GM03348 (cell line): ENCODE measurements at regions not wholly inside any gene's neighbourhood (a gene's known extent, or its start where the extent isn't known, plus 50 kb on each side); places are given as distances from the start of the nearest gene placed in this dataset.
"Not testable (repeated sequence)": the region's sequence is repeated elsewhere in the genome, so short reads cannot be mapped to it uniquely, and the experiment has no call there.

Experiments
- DNase-seq: peaks from one replicate; pipeline ENCODE4 v3.0.0; 2012; ENCODE audit warnings: low spot score

DNA sequence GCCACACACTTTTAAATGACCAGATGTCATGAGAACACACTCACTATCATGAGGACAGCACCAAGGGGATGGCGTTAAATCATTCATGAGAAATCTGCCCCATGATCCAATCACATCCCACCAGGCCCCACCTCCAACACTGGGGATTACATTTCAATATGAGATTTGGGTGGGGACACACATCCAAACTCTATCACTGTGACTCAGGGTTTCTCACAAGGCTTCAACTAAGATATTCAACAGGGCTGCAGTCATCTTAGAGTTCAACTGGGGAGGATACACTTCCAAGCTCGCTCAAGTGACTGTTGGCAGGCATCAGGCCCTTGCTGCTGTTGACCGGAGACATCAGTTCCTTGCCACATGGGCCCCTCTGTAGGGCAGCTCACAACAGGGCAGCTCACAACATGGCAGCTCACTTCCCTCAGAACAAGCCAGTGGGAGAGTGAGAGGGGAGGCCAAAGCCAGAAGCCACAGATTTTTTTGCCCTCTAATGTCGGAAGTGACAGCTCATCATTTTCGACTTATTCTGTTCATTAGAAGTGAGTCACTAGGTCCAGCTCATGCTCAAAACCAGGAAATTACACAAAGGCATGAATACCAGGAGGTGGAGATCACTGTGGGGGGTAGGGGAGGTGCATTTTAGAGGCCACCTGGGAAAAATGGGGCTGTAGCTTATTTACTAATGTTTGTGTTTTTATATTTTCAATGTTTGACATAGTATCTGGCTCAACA is 50.8 kb upstream of the PTHLH start:
- peak; percentile 63 for DNase-seq

DNA sequence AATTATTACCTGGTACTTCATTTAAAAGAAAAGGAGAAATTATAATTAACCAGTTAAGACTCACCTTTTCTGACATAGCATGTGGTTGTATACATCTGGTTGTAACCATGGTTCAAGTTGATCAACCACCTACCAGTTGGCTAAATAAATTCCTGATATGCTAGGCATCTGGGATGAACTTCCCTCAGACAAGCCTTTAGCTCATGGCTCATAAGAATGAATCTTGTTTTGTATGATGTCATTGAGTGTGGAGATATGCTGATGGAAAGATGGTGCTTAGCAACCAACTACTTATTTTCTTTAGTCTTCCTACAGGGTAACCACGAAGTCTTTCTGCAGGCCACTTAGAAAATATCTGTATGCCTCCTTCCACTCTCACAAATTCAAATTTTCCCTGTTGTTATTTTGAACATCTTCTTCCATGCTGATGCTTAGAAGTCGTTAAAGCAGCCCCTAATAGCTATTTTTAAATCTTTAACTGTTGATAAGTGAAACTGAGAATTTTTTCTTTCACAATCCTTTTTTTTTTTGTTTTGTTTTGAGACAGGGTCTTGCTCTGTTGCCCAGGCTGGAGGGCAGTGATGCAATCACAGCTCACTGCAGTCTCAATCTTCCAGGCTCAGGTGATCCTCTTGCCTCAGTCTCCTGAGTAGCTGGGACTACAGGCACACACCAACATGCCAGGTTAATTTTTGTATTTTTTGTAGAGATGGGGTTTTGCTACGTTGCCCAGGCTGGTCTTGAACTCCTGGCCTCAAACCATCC is 51.9 kb upstream of the PTHLH start:
- DNase-seq: peak; percentile 33

DNA sequence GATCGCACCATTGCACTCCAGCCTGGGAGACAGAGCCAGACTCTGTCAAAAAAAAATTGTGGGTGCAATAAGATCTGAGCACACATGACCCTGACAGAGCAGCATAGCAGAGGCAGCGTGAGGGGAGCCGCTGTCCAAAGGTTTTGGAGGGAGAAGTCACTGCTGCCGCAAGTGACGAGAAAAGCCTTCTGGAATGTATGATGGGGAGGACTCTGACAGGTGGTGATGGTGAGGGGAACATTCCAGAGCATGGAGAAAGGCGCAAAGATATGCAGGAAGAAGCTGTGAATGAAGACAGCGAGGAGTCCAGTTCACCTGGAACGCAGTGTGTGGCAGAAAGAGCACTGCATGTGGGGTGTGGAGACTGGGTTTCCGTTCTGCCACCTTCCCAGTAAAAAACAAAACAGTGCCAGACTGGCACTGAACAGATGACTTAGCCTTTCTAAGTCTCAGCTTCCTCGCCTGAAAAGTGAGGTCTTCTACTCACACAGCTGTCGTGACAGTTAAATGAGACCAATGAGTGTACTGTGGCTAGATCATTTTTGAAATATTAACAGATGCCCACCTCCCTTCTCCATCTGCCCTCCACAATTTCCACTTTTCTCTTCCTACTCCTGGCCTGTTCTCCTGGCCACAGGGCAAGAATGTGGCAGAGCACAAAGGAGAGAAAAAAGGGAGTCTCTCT is 53.4 kb upstream of the PTHLH start:
- DNase-seq: no peak

DNA sequence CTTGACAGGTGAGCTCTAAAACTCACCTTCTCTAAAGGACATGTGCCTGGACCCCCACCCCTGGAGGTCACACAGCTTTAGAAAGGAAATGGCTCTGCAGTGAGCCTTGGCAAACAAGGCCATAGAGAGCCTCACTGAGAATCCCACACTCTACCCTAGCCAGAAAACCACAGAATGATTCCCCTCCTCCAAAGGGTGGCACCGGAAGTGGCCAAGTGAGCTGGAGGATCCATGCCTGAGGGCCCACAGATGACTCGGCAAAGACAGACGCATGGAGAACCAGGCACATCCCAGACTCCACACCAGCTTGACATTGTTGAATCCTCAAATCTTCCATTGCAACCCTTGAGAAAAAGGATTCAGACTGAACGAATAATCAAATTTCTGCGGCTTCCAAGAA is 54.2 kb upstream of the PTHLH start:
- no peak for DNase-seq

DNA sequence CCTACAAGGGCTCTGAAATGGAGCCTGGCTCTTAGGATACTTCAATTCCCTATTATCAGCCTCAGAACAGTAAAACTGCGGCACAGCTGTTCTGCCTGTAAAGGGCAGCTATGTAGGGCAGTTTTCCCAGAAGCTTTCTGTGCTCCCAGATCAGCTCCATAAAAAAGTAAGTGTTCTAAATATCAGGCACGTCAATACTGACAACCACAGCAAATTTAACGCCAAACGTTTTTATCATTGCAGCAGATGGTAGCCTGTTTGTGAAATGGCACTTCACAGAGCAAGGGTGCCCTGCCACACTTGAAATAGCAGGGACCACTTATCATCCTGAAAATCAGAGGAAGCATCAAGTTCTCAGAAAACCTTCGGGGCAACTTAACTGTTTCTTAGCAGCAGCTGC is 54.8 kb upstream of the PTHLH start:
- no peak for DNase-seq

DNA sequence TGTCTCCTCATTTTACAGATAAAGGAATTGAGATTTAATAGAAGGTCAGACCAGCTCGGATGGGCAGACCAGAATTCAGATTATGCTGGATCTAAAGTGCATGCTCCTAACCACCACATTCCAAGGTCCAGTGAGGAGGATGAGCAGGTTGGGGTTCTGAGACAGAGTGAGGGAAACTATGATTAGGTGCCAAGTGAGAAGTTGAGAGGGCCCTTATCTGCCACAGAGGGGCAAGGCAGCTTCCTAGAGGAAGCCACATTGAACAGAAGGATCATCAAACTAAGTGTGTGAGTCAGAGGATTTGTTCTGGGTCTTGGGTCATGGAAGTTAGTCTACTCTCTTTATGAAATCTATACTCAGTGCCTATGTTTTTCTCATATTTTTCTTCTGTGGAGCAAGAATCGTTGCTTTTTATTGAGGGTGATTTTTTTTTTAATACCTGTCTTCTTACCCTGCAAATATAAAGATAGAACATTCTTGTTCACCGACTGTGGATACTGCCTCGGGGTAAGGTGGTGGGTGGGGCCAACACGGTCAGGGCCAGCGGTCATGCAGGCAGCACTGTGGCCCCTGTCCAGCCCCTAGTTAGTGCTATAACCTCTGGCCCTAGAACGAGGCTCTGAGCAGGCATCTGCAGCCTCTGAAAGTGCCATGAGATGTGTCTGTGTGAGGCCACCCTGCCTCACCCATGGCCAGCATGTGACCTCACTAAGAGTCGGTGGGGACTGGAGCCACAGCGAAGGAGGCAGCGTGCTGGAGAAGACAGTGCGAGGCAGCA is 55.6 kb upstream of the PTHLH start:
- no peak for DNase-seq

DNA sequence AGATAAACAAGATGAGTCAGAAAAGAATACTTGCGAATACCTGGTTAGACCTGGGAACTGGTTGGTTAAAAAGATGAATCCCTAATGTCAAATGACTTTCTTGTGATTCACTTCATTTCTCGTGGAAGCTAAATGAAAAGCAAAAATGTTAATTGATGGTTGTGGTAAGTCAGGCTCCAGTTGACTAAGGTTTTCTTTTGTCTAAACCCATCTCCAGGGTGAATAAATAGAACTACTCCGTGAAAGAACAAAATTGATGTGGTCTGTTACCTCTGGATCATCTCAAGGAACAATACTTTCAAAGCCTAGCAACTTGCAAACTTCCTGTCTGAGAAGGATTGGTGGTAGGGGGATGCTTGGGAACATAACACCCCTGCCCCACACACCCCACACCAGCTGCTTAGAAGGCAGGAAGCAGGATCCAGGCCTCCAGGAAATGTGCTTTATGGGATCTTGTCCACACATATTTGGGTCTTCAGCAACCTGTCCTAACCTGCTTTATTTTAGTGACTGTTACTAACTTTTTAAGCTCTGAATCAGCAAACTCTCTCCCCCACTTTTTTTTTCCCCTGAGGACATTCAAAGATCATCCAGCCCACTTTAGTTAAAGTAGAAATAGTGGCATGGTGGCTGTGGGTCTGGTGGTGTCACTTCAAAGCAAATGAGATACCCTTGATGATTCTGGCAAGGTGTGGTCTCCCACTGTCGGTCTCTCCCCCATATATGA is 60.4 kb upstream of the PTHLH start:
- no peak for DNase-seq

DNA sequence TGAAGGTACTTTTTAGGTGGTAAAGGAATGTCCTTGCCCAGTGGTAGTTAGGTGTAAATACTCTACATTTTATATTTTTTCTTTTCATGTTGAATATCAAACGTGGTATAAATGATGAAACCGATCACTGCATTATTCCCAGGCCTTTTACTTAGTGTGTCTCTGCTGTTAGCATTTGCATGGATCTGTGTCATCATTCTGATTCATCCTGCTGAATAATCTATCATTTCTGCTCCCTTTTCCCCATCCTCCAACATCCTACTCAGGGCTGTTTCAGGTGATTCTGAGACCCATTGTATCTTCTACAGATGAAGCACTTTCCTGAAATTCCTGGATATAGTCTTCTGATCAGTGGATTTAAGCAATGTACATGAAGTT is 61.0 kb upstream of the PTHLH start:
- DNase-seq: no peak

DNA sequence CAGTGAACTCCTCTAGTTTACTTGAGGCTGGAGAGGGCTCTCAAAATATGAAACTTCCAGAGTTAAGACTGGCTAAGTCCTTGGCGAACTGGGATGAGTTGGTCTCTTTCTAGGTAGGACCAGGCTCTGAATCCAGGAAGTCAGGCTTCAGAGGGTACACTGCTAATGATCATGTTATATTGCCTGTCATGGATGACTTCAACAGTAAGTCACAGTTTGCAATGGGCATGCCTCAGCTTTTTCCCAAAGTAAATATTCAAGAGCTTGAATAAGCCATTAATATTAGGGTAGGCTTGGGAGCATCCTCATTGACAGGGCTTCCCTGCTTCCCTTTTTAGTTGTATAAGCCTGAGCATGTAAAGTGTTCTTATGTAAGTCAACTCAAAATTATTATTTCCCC is 61.7 kb upstream of the PTHLH start:
- DNase-seq: no peak

DNA sequence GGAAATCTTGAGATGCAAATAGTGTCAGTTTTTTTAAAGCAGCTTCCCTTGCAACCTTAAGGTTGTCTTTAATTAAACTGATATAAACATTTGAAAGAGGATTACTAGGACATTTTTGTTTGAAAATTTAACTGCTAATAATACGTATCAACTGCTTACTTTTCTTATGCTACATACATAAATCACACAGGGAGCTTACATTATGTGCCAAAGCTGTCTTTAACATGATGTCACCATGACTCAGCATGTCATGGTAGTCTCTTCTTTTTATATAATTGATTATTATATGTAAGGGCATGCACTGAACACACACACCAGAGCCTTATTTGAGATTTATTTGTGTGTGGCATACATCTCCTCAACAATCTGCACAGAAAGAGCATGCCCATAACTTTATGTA is 63.0 kb upstream of the PTHLH start:
- DNase-seq: no peak

DNA sequence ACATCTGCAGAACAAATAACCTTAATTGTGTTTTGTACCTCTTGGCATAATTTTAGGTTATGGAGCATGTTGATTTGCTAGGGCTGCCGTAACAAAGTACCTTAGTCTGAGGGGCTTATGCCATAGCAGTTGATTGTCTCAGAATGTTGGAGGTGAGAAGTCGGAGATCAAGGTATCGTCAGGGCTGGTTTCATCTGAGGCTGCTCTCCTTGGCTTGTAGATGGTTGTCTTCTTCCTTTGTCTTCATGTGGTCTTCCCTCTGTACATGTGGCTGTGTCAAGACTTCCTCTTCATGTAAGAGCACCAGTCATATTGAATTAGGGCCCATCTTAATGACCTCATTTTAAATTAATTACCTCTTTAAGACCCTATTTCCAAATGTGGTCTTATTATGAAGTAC is 64.4 kb upstream of the PTHLH start:
- no peak for DNase-seq

DNA sequence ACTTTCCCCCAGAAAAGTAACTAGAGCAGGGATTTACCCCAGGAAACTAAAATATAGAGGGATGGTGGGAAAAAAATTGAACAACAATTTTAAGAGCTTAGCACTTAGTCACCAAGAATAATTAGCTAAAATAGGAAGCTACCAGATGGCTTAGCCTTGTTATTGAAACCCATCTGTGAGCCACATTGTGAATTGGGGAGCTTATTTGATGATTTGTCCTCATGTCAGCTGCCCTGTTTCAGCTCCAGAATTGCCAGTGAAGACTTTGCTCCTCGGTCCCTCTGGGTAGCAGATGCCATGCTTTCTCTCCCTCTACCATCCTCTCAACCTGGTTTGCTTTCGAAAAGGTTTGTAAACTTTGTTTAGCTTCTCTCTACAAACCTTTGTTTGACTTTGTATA is 67.7 kb upstream of the PTHLH start:
- DNase-seq: no peak

DNA sequence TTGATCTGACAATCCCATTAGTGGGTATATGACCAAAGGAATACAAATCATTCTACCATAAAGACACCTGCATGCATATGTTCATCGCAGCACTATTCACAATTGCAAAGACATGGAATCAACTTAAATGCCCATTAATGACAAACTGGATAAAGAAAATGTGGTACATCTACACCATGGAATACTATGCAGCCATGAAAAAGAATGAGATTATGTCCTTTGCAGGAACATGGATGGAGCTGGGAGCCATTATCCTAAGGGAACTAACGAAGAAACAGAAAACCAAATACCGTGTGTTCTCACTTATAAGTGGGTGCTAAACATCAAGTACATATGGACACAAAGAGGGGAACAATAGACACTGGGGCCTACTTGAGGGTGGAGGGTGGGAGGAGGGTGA is 74.1 kb upstream of the PTHLH start:
- not testable (repeated sequence) for DNase-seq

DNA sequence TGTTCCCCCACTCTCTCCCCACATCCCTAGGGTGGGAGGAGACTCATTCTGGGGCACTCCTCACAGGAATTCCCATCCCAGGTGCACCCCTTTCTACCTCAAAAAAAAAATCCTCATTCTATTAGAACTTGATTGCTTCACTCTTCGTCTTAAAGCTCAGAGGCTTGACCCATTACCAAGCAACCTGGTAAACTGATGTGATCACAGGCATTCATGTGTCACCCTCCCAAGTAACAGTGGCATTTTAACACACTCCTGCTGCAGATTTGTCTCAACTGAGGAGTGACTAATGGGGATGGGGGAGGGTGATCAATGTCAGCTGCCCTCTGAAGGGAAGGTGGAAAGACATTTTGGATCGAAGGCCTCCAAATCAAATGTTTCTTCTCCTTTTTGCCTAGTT is 78.1 kb upstream of the PTHLH start:
- DNase-seq: no peak

DNA sequence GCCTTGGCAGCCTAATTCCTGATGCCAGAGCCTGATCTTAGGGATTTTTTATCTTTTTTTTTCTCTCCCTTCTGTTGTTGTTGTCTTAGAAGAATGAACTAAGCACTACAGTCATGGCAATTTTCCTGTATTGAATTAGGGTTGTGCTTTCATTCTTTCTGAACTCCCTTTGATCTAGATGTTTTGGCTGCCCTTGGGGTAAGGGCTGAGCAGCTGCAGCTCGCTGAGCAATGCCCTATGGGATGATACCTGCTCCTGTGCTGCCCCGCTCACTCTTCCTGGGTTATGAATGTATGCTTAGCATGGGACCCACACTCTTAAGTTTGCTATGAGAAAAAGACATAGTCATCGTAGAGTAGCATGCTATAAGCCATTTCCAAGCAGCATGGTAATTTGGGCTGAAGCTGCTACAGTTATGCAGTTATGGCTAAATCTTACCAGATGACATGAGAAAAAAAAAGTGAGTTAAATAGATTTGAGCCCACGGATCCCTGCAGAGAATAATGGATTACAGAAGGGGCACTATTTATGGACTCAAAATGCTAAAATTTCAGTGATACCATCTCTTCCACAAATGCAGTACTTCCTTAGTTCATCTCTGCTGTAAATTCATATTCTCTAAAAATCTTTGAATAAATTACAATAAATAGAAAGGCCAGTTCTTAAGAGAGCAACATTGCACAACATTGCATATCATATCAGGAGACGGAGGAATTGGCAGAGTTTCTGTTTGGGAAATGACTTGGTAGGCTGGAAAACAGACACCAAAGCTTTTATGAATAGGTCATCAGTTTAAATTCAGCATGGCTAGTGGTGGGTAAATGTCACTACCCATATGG is 79.2 kb upstream of the PTHLH start:
- peak; percentile 20 for DNase-seq

DNA sequence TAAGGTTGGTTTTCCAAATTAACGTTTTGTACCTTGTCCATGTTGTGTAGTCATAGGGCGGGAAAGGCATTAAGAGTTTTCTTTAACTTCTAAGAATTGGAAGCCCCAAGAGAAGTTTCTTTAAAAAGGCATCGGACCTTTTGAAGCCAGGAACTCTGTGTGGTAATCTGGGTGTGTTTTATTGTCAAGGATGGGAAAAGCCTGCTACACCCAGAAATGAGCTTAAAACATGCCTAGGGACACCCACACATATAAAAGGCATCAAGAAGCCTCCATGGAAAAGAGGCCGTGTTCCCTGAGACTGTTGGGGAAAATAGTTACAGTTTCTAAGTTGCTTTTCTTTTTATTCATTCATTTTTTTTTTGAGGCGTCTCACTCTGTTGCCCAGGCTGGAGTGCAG is 81.0 kb upstream of the PTHLH start:
- no peak for DNase-seq

DNA sequence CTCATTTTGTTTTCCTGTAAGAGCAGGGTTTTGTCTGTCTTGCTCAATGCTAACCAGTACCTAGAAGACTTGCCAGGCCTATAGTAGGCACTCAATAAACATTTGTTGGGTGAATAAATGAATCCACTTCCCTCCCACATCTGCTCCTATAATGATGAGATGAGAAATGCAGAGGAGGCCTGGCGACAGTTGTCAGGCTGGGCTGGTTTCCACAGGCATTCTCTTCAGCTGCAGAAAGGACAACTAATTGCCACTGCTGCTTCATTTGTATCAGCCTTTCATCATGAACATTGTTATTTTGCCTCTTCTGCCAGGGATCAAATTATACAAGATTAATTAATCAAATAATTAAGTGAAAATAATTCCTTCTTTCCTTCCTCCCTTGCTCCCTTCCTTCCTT is 82.0 kb upstream of the PTHLH start:
- no peak for DNase-seq

DNA sequence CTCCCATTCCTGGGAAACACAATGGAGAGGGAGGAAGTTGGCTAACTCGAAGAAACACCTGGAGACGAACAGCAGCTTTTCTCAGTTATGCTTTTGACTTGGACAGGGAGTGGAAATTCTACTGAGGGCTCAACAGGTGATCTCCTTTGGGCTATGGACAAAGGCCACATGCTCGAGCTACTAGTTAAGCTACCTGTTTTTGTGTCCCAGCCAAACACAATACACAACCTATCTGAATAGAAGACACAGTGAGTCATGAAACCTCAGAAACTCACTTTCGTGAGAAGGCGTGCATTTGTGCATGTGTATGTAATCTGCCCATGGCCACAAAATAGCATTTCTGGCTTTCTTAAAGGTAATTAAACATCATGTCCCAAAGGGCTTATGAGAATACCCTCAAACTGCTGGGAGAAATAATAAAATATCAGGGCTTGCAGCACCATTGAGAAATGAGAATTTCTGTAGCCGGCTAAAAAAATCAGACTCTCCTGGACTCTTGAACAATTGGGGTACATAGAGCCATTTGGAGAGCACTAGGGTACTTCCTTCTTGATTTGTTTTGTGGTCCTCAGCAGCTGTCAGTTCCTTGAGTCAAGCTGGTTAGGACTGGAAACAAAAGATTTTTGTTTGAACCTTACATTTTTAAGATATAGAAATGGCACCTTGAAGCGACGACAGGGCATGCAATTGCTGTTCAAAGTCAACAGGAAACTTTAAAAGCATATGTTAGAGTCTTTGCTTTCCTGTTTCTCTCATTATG is 85.5 kb upstream of the PTHLH start:
- DNase-seq: no peak

DNA sequence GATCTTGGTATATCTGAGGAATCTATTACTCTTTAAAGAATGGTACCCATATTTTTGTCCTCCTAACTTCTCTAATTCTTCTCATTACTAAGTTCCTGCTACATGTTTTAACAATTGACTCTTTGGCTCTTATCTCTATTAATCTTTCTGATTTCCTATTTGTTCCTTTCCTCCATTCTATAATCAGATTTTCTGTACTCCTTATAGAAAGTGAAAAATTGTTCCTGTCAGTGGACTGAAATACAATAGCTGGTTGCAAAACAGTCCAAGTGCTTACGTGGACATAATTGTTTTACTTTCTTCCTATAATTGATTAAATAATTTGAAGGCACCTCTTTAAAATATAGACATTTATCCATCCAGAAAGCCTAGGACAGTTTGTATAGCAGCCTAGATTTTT is 86.7 kb upstream of the PTHLH start:
- no peak for DNase-seq

DNA sequence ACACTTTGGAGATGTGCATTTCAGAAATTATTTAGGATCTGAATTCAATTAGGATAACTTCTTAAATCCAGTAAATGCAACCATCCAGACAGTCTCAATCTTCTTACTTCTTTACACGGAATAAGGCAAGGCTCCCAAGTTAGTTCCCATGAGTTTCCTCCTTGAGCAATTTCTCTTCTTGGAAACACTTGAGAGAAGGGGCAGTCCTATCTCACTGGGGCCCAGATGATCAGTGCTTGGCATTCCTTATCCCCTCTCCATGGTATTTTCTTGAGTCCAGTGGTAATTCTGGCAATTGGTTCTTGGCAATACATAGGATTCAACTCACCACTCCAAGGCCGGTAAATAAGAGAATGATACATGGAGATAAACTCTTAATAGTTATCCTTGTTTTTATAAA is 87.1 kb upstream of the PTHLH start:
- DNase-seq: no peak
